Lower lobe of right lung (tissue), 2 donors: ENCODE measurements at regions not wholly inside any gene's neighbourhood (a gene's known extent, or its start where the extent isn't known, plus 50 kb on each side); places are given as distances from the start of the nearest gene placed in this dataset.

Source experiments
- ATAC-seq, 2 donors: fragments of 200-7000 bp; cut with Tn5 transposase; one replicate each; pipeline ENCODE4 v1.9.1; 2020 to 2022; ENCODE audit warnings: mild to moderate bottlenecking in 2 of 2, moderate library complexity in 2 of 2
- DNase-seq: peaks from one replicate; pipeline ENCODE4 v3.0.0-alpha.2; 2020
- H3K27ac ChIP-seq: fragments of 200-600 bp; one replicate; pipeline ENCODE4 v1.8.0; 2022
- H3K27me3 ChIP-seq: fragments of 200-600 bp; one replicate; pipeline ENCODE4 v1.8.0; 2022; ENCODE audit warnings: low read depth
- H3K36me3 ChIP-seq: fragments of 200-600 bp; one replicate; pipeline ENCODE4 v1.8.0; 2022; ENCODE audit warnings: mild to moderate bottlenecking
- H3K4me1 ChIP-seq: fragments of 200-600 bp; one replicate; pipeline ENCODE4 v1.8.0; 2022
- H3K4me3 ChIP-seq: fragments of 200-600 bp; one replicate; pipeline ENCODE4 v1.8.0; 2022; ENCODE audit warnings: mild to moderate bottlenecking
- H3K9me3 ChIP-seq: fragments of 200-600 bp; one replicate; pipeline ENCODE4 v1.8.0; 2022
- CTCF ChIP-seq: fragments of 200-600 bp; IDR thresholded peaks from one replicate; pipeline ENCODE4 v1.8.0; 2022; ENCODE audit warnings: antibody characterized with exemption, mild to moderate bottlenecking
- intact Hi-C: fragments of 100-400 bp; cut with DNase I; formaldehyde crosslinking; loops from one replicate; pipeline ENCODE4 v1.11.0; 2022
- donor health status: DM: no; HTN: yes; CAD: no; lungs with severe emphysema.

- H3K27ac ChIP-seq: no peak overlapping the region
- no peaks in the 10 kb centered on the region for H3K9me3 ChIP-seq
- H3K4me3 ChIP-seq: no peak overlapping the region
- intact Hi-C loops: no loop called here
- no peaks in the 10 kb centered on the region for H3K36me3 ChIP-seq
- H3K27me3 ChIP-seq: no peaks in the 10 kb centered on the region
- no peak for TF ChIP-seq CTCF
- H3K4me1 ChIP-seq: no peaks in the 10 kb centered on the region
- DNase-seq (no peak), ATAC-seq (no peak)
Measured at GRCh38 chr2:129708221-129708967, 271.1 kb upstream of the RAB6C start.

GRCh38 chr2:129709001-129709955, 270.2 kb upstream of the RAB6C start:
- Histone ChIP-seq H3K27me3 (no peaks in the 10 kb centered on the region), H3K27ac (no peak overlapping the region), H3K9me3 (no peaks in the 10 kb centered on the region), H3K4me1 (no peaks in the 10 kb centered on the region), H3K36me3 (no peaks in the 10 kb centered on the region), H3K4me3 (no peak overlapping the region)
- no peak for TF ChIP-seq CTCF
- intact Hi-C loops: no loop called here
- DNase-seq (no peak), ATAC-seq (no peak)

- no peak for ATAC-seq
- no peak for DNase-seq
- no peak overlapping the region for H3K4me3 ChIP-seq
- H3K27me3 ChIP-seq: no peaks in the 10 kb centered on the region
- H3K4me1 ChIP-seq: no peaks in the 10 kb centered on the region
- H3K9me3 ChIP-seq: no peaks in the 10 kb centered on the region
- no peak overlapping the region for H3K27ac ChIP-seq
- no peaks in the 10 kb centered on the region for H3K36me3 ChIP-seq
- no peak for TF ChIP-seq CTCF
- intact Hi-C loops: no loop called here
Measured at GRCh38 chr2:129709956-129710598, 269.4 kb upstream of the RAB6C start.

- intact Hi-C loops: no loop called here
- Histone ChIP-seq H3K27ac (no peak overlapping the region), H3K4me1 (no peaks in the 10 kb centered on the region), H3K36me3 (no peaks in the 10 kb centered on the region), H3K9me3 (no peaks in the 10 kb centered on the region), H3K27me3 (no peaks in the 10 kb centered on the region), H3K4me3 (no peak overlapping the region)
- DNase-seq: no peak
- TF ChIP-seq CTCF: no peak
- ATAC-seq: peak in 1 of 2 donors; percentile 33
Measured at GRCh38 chr2:129710670-129711495, 268.6 kb upstream of the RAB6C start.
